KBM-7 (cell line): ENCODE measurements at regions not wholly inside any gene's neighbourhood (a gene's known extent, or its start where the extent isn't known, plus 50 kb on each side); places are given as distances from the start of the nearest gene placed in this dataset.

Experiments used
- DNase-seq: peaks from one replicate; pipeline ENCODE4 v3.0.0-alpha.2; 2015
- in situ Hi-C: fragments of 300-500 bp; cut with MboI; formaldehyde crosslinking; loops from 2 replicates; pipeline ENCODE4 v1.14.3; 2020; ENCODE audit warnings: low sequenced_read_pairs, low pct_unique_long_range_greater_than_20kb, mixed read lengths

GRCh38 chr2:40507432-40507831 lies 55.5 kb upstream of the SLC8A1 start:
- peak; percentile 49 for DNase-seq
- in situ Hi-C loops = no loop called here

- no peak for DNase-seq
- in situ Hi-C loops = no loop called here
Observed at GRCh38 chr2:40510304-40510703, 58.4 kb upstream of the SLC8A1 start.

GRCh38 chr2:40511661-40512213 lies 59.8 kb upstream of the SLC8A1 start:
- DNase-seq = peak; percentile 8
- in situ Hi-C loops = no loop called here

GRCh38 chr2:40512256-40512655 lies 60.4 kb upstream of the SLC8A1 start:
- no peak for DNase-seq
- in situ Hi-C loops = no loop called here

- DNase-seq = no peak
- in situ Hi-C loops = no loop called here
Observed at GRCh38 chr2:40513201-40513600, 61.3 kb upstream of the SLC8A1 start.

- in situ Hi-C loops = no loop called here
- DNase-seq = no peak
Observed at GRCh38 chr2:40516604-40517003, 64.7 kb upstream of the SLC8A1 start.

GRCh38 chr2:40528564-40528963 lies 76.7 kb upstream of the SLC8A1 start:
- in situ Hi-C loops = no loop called here
- no peak for DNase-seq

- DNase-seq = no peak
- in situ Hi-C loops = no loop called here
Observed at GRCh38 chr2:40531359-40531758, 79.5 kb upstream of the SLC8A1 start.

GRCh38 chr2:40534528-40534927 lies 82.6 kb upstream of the SLC8A1 start:
- in situ Hi-C loops = no loop called here
- no peak for DNase-seq

GRCh38 chr2:40535972-40536371 lies 84.1 kb upstream of the SLC8A1 start:
- in situ Hi-C loops = no loop called here
- DNase-seq = no peak

- in situ Hi-C loops = no loop called here
- no peak for DNase-seq
Observed at GRCh38 chr2:40540026-40540425, 88.1 kb upstream of the SLC8A1 start.

GRCh38 chr2:40543381-40543780 lies 91.5 kb upstream of the SLC8A1 start:
- in situ Hi-C loops = no loop called here
- no peak for DNase-seq

- no peak for DNase-seq
- in situ Hi-C loops = no loop called here
Observed at GRCh38 chr2:40544072-40544471, 92.2 kb upstream of the SLC8A1 start.

GRCh38 chr2:40545645-40546044 lies 93.8 kb upstream of the SLC8A1 start:
- in situ Hi-C loops = no loop called here
- no peak for DNase-seq

- DNase-seq = no peak
- in situ Hi-C loops = no loop called here
Observed at GRCh38 chr2:40546439-40547191, 94.7 kb upstream of the SLC8A1 start.

GRCh38 chr2:40548521-40548920 lies 96.6 kb upstream of the SLC8A1 start:
- no peak for DNase-seq
- in situ Hi-C loops = no loop called here

GRCh38 chr2:40550085-40550484 lies 98.2 kb upstream of the SLC8A1 start:
- in situ Hi-C loops = loop anchor here (25.0 kb wide), 1 partner anchor 638 kb away; no protein-coding TSS in a partner anchor
- DNase-seq = no peak

- no peak for DNase-seq
- in situ Hi-C loops = loop anchor here (25.0 kb wide), 1 partner anchor 639 kb away; no protein-coding TSS in a partner anchor
Observed at GRCh38 chr2:40551081-40551480, 99.2 kb upstream of the SLC8A1 start.

- DNase-seq = peak; percentile 76
- in situ Hi-C loops = loop anchor here (25.0 kb wide), 1 partner anchor 642 kb away; no protein-coding TSS in a partner anchor
Observed at GRCh38 chr2:40554665-40555294, 102.9 kb upstream of the SLC8A1 start.

- in situ Hi-C loops = loop anchor here (25.0 kb wide), 1 partner anchor 644 kb away; no protein-coding TSS in a partner anchor
- DNase-seq = no peak
Observed at GRCh38 chr2:40556293-40556692, 104.4 kb upstream of the SLC8A1 start.
